ENCODE measurements at regions not wholly inside any gene's neighbourhood (a gene's known extent, or its start where the extent isn't known, plus 50 kb on each side); places are given as distances from the start of the nearest gene placed in this dataset.

- peak; percentile 13 for DNase-seq (ENCODE audit: low spot score)
These were observed 49.8 kb upstream of the AGPS start for GRCh38 chr2:177342736-177343135.

Data from SK-N-DZ (cell line).